ENCODE measurements at regions not wholly inside any gene's neighbourhood (a gene's known extent, or its start where the extent isn't known, plus 50 kb on each side); places are given as distances from the start of the nearest gene placed in this dataset.

GRCh38 chr2:138105358-138105757 lies 141.1 kb downstream of the HNMT start:
- DNase-seq (ENCODE audit: low spot score): no peak

GRCh38 chr2:138106606-138107005 lies 142.3 kb downstream of the HNMT start:
- no peak for DNase-seq (ENCODE audit: low spot score)

- DNase-seq (ENCODE audit: low spot score): no peak
Observed at GRCh38 chr2:138107288-138107687, 143.0 kb downstream of the HNMT start.

GRCh38 chr2:138110453-138111083 lies 146.3 kb downstream of the HNMT start:
- DNase-seq (ENCODE audit: low spot score): no peak

GRCh38 chr2:138112536-138112935 lies 148.3 kb downstream of the HNMT start:
- DNase-seq (ENCODE audit: low spot score): no peak

- DNase-seq (ENCODE audit: low spot score): no peak
Observed at GRCh38 chr2:138113871-138114525, 149.7 kb downstream of the HNMT start.

- DNase-seq (ENCODE audit: low spot score): peak; percentile 4
Observed at GRCh38 chr2:138115666-138116065, 151.4 kb downstream of the HNMT start.

- DNase-seq (ENCODE audit: low spot score): no peak
Observed at GRCh38 chr2:138116456-138116855, 152.2 kb downstream of the HNMT start.

- DNase-seq (ENCODE audit: low spot score): no peak
Observed at GRCh38 chr2:138121666-138122661, 157.7 kb downstream of the HNMT start.

- DNase-seq (ENCODE audit: low spot score): no peak
Observed at GRCh38 chr2:138122891-138123290, 158.6 kb downstream of the HNMT start.

- no peak for DNase-seq (ENCODE audit: low spot score)
Observed at GRCh38 chr2:138123741-138124140, 159.5 kb downstream of the HNMT start.

- DNase-seq (ENCODE audit: low spot score): no peak
Observed at GRCh38 chr2:138124521-138124920, 160.2 kb downstream of the HNMT start.

- DNase-seq (ENCODE audit: low spot score): no peak
Observed at GRCh38 chr2:138125306-138126288, 161.3 kb downstream of the HNMT start.

GRCh38 chr2:138132108-138132507 lies 167.8 kb downstream of the HNMT start:
- DNase-seq (ENCODE audit: low spot score): no peak

- DNase-seq (ENCODE audit: low spot score): no peak
Observed at GRCh38 chr2:138137949-138138348, 173.7 kb downstream of the HNMT start.

GRCh38 chr2:138147796-138148195 lies 183.5 kb downstream of the HNMT start:
- DNase-seq (ENCODE audit: low spot score): no peak

- DNase-seq (ENCODE audit: low spot score): no peak
Observed at GRCh38 chr2:138155304-138155703, 191.0 kb downstream of the HNMT start.

- no peak for DNase-seq (ENCODE audit: low spot score)
Observed at GRCh38 chr2:138157372-138157771, 193.1 kb downstream of the HNMT start.

GRCh38 chr2:138170485-138170884 lies 206.2 kb downstream of the HNMT start:
- DNase-seq (ENCODE audit: low spot score): no peak

GRCh38 chr2:138171244-138171643 lies 207.0 kb downstream of the HNMT start:
- no peak for DNase-seq (ENCODE audit: low spot score)

- DNase-seq (ENCODE audit: low spot score): no peak
Observed at GRCh38 chr2:138175066-138175465, 210.8 kb downstream of the HNMT start.

Data from hematopoietic multipotent progenitor cell treated with erythropoietin and hydrocortisone succinate and interleukin-3 and kit ligand, for 15 days (in vitro differentiated cells).